Activated CD8-positive, alpha-beta memory T cell treated with anti-CD3 and anti-CD28 coated beads, Interleukin-2, amount 50 U/mL, for 24 hours (primary cell): ENCODE measurements at regions not wholly inside any gene's neighbourhood (a gene's known extent, or its start where the extent isn't known, plus 50 kb on each side); places are given as distances from the start of the nearest gene placed in this dataset.

Experiments used
- DNase-seq: peaks from one replicate; pipeline ENCODE4 v3.0.0-alpha.2; 2020; ENCODE audit errors: extremely low read depth

- DNase-seq, result no peak
These were observed 192.6 kb upstream of the NAV2 start for GRCh38 chr11:19519912-19520641.

GRCh38 chr11:19519353-19519752 lies 193.3 kb upstream of the NAV2 start:
- DNase-seq, result no peak

GRCh38 chr11:19513253-19513652 lies 199.4 kb upstream of the NAV2 start:
- DNase-seq, result no peak

- DNase-seq, result no peak
These were observed 200.0 kb upstream of the NAV2 start for GRCh38 chr11:19512618-19513017.

- DNase-seq, result no peak
These were observed 201.0 kb upstream of the NAV2 start for GRCh38 chr11:19511413-19512183.

- no peak for DNase-seq
These were observed 201.6 kb upstream of the NAV2 start for GRCh38 chr11:19511066-19511412.

GRCh38 chr11:19510468-19510867 lies 202.2 kb upstream of the NAV2 start:
- no peak for DNase-seq

GRCh38 chr11:19509215-19509614 lies 203.4 kb upstream of the NAV2 start:
- DNase-seq, result no peak

GRCh38 chr11:19508165-19508564 lies 204.5 kb upstream of the NAV2 start:
- no peak for DNase-seq

GRCh38 chr11:19506816-19507486 lies 205.7 kb upstream of the NAV2 start:
- no peak for DNase-seq

GRCh38 chr11:19502691-19503253 lies 209.9 kb upstream of the NAV2 start:
- no peak for DNase-seq

GRCh38 chr11:19501631-19502030 lies 211.0 kb upstream of the NAV2 start:
- DNase-seq, result no peak

GRCh38 chr11:19499999-19500398 lies 212.6 kb upstream of the NAV2 start:
- DNase-seq, result no peak

GRCh38 chr11:19499026-19499669 lies 213.5 kb upstream of the NAV2 start:
- DNase-seq, result no peak

GRCh38 chr11:19493446-19494213 lies 219.0 kb upstream of the NAV2 start:
- no peak for DNase-seq

GRCh38 chr11:19482319-19483100 lies 230.1 kb upstream of the NAV2 start:
- DNase-seq, result no peak

- no peak for DNase-seq
These were observed 232.1 kb upstream of the NAV2 start for GRCh38 chr11:19480540-19480939.

GRCh38 chr11:19478891-19479290 lies 233.7 kb upstream of the NAV2 start:
- DNase-seq, result no peak

- DNase-seq, result no peak
These were observed 234.4 kb upstream of the E2F8 start for GRCh38 chr11:19474954-19475721.

- DNase-seq, result no peak
These were observed 233.5 kb upstream of the E2F8 start for GRCh38 chr11:19474211-19474610.
